ENCODE measurements at regions not wholly inside any gene's neighbourhood (a gene's known extent, or its start where the extent isn't known, plus 50 kb on each side); places are given as distances from the start of the nearest gene placed in this dataset.

- Histone ChIP-seq H3K4me2 (ENCODE audit: control insufficient read depth, insufficient read depth) (no peak overlapping the region), H3K79me2 (ENCODE audit: control insufficient read depth, insufficient read depth, low read length) (no peaks in the 10 kb centered on the region), H3K9ac (ENCODE audit: control insufficient read depth, insufficient read depth, low read length) (no peak overlapping the region), H3K9me3 (replicated peaks; ENCODE audit: control insufficient read depth, insufficient read depth, low read length) (no peaks in the 10 kb centered on the region), H3K4me1 (ENCODE audit: control insufficient read depth, insufficient read depth, low read length) (no peaks in the 10 kb centered on the region), H2AFZ (ENCODE audit: control insufficient read depth, low read depth, low read length) (no peak overlapping the region), H3K4me3 (no peak overlapping the region), H4K20me1 (ENCODE audit: control insufficient read depth, insufficient read depth) (no peaks in the 10 kb centered on the region), H3K27me3 (replicated peaks in 1 of 2; ENCODE audit: control insufficient read depth in 2 of 2, insufficient read depth in 2 of 2, low read length in 1 of 2) (no peaks in the 10 kb centered on the region), H3K27ac (ENCODE audit: control insufficient read depth, insufficient read depth) (no peak overlapping the region), H3K36me3 (ENCODE audit: control insufficient read depth in 2 of 2, insufficient read depth in 2 of 2, low read length in 1 of 2) (no peaks in the 10 kb centered on the region)
- ATAC-seq (no peak), FAIRE-seq (no peak), DNase-seq (ENCODE audit: low read depth, low spot score) (no peak)
- in situ Hi-C loops (cut with MboI) = no loop called here
- 54% methylated on average over 4 of the region's 4 CpGs for WGBS (ENCODE audit: insufficient coverage, insufficient replicate concordance, low lambda C conversion rate, missing lambda C conversion rate)
- CTCF ChIA-PET = no interaction called here
- intact Hi-C loops (cut with micrococcal nuclease; ENCODE audit: unreplicated experiment) = no loop called here
- TF ChIP-seq, protein P1, sequence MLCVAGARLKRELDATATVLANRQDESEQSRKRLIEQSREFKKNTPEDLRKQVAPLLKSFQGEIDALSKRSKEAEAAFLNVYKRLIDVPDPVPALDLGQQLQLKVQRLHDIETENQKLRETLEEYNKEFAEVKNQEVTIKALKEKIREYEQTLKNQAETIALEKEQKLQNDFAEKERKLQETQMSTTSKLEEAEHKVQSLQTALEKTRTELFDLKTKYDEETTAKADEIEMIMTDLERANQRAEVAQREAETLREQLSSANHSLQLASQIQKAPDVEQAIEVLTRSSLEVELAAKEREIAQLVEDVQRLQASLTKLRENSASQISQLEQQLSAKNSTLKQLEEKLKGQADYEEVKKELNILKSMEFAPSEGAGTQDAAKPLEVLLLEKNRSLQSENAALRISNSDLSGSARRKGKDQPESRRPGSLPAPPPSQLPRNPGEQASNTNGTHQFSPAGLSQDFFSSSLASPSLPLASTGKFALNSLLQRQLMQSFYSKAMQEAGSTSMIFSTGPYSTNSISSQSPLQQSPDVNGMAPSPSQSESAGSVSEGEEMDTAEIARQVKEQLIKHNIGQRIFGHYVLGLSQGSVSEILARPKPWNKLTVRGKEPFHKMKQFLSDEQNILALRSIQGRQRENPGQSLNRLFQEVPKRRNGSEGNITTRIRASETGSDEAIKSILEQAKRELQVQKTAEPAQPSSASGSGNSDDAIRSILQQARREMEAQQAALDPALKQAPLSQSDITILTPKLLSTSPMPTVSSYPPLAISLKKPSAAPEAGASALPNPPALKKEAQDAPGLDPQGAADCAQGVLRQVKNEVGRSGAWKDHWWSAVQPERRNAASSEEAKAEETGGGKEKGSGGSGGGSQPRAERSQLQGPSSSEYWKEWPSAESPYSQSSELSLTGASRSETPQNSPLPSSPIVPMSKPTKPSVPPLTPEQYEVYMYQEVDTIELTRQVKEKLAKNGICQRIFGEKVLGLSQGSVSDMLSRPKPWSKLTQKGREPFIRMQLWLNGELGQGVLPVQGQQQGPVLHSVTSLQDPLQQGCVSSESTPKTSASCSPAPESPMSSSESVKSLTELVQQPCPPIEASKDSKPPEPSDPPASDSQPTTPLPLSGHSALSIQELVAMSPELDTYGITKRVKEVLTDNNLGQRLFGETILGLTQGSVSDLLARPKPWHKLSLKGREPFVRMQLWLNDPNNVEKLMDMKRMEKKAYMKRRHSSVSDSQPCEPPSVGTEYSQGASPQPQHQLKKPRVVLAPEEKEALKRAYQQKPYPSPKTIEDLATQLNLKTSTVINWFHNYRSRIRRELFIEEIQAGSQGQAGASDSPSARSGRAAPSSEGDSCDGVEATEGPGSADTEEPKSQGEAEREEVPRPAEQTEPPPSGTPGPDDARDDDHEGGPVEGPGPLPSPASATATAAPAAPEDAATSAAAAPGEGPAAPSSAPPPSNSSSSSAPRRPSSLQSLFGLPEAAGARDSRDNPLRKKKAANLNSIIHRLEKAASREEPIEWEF (IDR thresholded peaks at IDR 0.05; ENCODE audit: insufficient replicate concordance, low read depth, low read length) = no peak
- TF ChIP-seq, protein P2, sequence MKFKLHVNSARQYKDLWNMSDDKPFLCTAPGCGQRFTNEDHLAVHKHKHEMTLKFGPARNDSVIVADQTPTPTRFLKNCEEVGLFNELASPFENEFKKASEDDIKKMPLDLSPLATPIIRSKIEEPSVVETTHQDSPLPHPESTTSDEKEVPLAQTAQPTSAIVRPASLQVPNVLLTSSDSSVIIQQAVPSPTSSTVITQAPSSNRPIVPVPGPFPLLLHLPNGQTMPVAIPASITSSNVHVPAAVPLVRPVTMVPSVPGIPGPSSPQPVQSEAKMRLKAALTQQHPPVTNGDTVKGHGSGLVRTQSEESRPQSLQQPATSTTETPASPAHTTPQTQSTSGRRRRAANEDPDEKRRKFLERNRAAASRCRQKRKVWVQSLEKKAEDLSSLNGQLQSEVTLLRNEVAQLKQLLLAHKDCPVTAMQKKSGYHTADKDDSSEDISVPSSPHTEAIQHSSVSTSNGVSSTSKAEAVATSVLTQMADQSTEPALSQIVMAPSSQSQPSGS (IDR thresholded peaks at IDR 0.05; ENCODE audit: low read length) = no peak
- TF ChIP-seq IRF4 (IDR thresholded peaks at IDR 0.05; ENCODE audit: low read depth, low read length) (no peak), HCFC1 (IDR thresholded peaks at IDR 0.05; ENCODE audit: low read length) (no peak), NFIC (IDR thresholded peaks at IDR 0.05; ENCODE audit: low read depth, low read length) (no peak), GABPA (IDR thresholded peaks at IDR 0.05; ENCODE audit: low read depth) (no peak), SMC3 (IDR thresholded peaks at IDR 0.05; ENCODE audit: borderline replicate concordance, low read length) (no peak), RUNX3 (IDR thresholded peaks at IDR 0.05; ENCODE audit: low read length) (no peak), PML (IDR thresholded peaks at IDR 0.05; ENCODE audit: low read length) (no peak), GATAD2B (conservative IDR thresholded peaks at IDR 0.05; ENCODE audit: low read depth) (no peak), BCL3 (IDR thresholded peaks at IDR 0.05; ENCODE audit: borderline replicate concordance, insufficient read depth, low read depth, low read length, poor library complexity, severe bottlenecking) (no peak)
- SMC1A ChIA-PET (ENCODE audit: uncharacterized antibody, unreplicated experiment) = interaction anchor here (1.2 kb wide), 1 partner anchor 17 kb away, joined by 4 read pairs; no protein-coding TSS in a partner anchor
- no TSS peak for BruUV-seq (replicated peaks)
- RAD21 ChIA-PET (ENCODE audit: unreplicated experiment) = no interaction called here
- POLR2A ChIA-PET = no interaction called here
These were observed 82.6 kb upstream of the CDC14C start for GRCh38 chr7:48841739-48842138.
